Stimulated activated CD8-positive, alpha-beta memory T cell treated with anti-CD3 and anti-CD28 coated beads, Interleukin-4, amount 100 ng/mL, for 24 hours (primary cell): ENCODE measurements at regions not wholly inside any gene's neighbourhood (a gene's known extent, or its start where the extent isn't known, plus 50 kb on each side); places are given as distances from the start of the nearest gene placed in this dataset.

ENCODE experiments used
- DNase-seq: peaks from one replicate; pipeline ENCODE4 v3.0.0-alpha.2; 2020; ENCODE audit warnings: low read depth

DNA sequence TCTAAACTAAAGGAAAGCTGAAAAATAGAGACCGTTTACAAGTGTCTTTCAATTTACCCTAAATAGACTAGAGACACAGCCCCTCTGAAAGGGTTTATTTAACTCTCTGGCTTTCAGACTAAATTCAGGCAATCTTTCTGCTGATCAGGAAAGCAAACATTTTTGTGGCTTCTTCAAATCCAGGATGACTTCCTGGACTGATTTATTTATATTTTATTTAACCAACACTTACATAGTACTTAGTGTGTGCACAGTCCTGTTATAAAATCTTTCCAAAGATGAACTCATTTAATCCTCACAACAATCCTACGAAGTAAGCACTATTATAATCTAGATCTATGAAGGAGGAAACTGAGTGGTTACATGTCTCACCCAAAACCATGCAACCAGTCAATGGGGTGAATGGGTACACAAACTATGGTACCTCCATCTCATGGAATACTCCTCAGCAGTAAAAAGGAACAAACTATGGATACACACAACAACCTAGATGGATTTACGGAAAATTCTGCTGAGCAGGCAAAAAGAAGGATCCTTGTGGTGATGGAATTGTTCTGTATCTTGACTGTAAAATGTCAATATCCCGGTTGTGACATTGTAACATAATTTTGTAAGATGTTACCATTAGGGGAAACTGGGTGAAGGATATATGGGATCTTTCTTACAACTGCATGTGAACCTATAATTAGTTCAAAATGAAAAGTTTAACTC lies 64.1 kb upstream of the MAMLD1 start:
- DNase-seq = no peak

- DNase-seq = no peak
Observed at GRCh38 chrX:150299579-150299978, 63.5 kb upstream of the MAMLD1 start.

- no peak for DNase-seq
Observed at GRCh38 chrX:150303386-150304097, 59.6 kb upstream of the MAMLD1 start.

DNA sequence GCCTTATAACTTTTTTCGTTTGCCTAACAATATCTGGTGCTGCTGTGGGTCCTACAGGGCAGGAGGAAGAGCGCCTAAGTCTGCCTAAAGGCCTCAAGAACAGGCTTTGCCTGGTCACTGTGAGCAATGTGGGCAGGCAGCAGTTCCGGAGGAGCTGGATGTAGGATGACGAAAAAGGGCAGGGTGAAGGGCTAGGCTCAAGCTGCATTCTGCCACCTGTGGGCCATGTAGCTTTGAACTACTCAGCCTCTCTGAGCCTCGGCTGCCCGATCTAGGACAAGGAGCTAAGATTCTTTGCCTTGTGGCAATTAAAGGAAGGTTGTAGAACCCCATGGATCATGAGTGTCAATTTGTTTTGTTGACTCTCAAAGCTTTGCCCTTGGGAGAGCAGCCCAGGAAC lies 57.1 kb upstream of the MAMLD1 start:
- DNase-seq = no peak

DNA sequence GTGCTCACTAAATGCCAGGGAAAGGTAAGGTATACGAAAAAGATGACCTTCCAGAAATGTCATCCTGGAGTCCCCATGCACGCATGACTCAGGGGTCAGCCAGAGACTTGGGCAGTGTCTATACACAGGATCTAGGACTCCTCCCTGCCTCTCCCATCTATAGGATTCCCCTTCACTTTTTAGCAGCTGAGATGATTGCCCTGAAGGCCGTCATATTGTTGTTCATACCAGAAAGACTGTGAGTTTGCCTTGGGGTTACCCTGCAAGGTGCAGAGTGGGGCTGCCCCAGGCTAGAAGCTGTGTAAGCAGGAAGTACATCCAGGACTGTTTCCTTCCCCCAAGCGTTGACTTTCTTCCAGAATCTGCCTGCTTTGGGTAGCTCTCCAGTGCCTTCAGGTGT lies 55.1 kb upstream of the MAMLD1 start:
- DNase-seq = no peak

DNA sequence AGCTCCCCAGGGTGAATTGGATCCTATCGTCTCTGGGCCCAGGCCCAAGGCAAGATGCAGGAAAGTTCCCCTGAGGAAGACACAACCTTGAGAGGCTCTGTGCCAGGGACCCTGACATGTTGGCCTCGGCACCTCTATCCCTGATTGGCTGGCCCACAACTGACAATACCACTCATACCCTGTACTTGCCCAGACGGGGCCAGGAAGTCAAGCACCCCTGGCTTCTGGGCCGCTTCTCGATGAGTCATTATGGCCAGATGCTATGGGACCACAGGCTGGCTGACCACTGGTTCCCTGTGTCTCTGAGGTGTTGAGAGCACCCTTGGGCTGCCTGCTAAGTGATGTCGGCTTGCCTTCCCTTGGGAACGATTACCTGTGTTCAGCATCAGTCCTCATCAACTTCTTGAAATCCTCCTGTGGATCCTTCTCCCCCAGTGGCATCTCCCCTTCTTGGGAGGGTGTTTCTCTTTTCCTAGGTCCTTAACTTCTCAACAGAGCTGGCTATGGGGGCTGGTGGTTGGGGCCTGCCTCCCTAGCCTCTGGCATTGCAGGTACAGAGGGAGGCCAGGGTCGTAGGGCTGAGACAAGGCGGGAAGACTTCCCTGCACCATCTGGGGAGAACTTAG lies 54.5 kb upstream of the MAMLD1 start:
- no peak for DNase-seq

- DNase-seq = no peak
Observed at GRCh38 chrX:150310417-150310816, 52.7 kb upstream of the MAMLD1 start.

GRCh38 chrX:150310881-150311280 lies 52.2 kb upstream of the MAMLD1 start:
- no peak for DNase-seq

GRCh38 chrX:150312931-150313330 lies 50.2 kb upstream of the MAMLD1 start:
- DNase-seq = no peak
